GM23338 (cell line): ENCODE measurements at regions not wholly inside any gene's neighbourhood (a gene's known extent, or its start where the extent isn't known, plus 50 kb on each side); places are given as distances from the start of the nearest gene placed in this dataset.

Source experiments
- ATAC-seq: fragments of 200-7000 bp; cut with Tn5 transposase; 3 replicates; pipeline ENCODE4 v1.9.1; 2020
- DNase-seq: peaks from one replicate; pipeline ENCODE4 v3.0.0-alpha.2; 2015; ENCODE audit warnings: low spot score
- H2AFZ ChIP-seq: fragments of 200-600 bp; sonication (generic); 2 replicates; pipeline ENCODE4 v1.8.0; 2016; ENCODE audit warnings: antibody characterized with exemption, mild to moderate bottlenecking, moderate library complexity
- H3F3A ChIP-seq: fragments of 200-600 bp; sonication (generic); replicated peaks from 2 replicates; pipeline ENCODE4 v1.8.0; 2017; ENCODE audit warnings: antibody characterized with exemption, mixed run types, low read depth
- H3K27ac ChIP-seq: fragments of 200-600 bp; sonication (generic); 2 replicates; pipeline ENCODE4 v1.6.1; 2016; ENCODE audit warnings: low read depth
- H3K27me3 ChIP-seq: fragments of 200-600 bp; sonication (generic); 2 replicates; pipeline ENCODE4 v1.8.0; 2016; ENCODE audit warnings: mild to moderate bottlenecking, mixed run types, moderate library complexity; ENCODE audit not compliant: insufficient read depth
- H3K36me3 ChIP-seq: fragments of 200-600 bp; sonication (generic); 2 replicates; pipeline ENCODE4 v1.8.0; 2016; ENCODE audit warnings: mild to moderate bottlenecking; ENCODE audit not compliant: insufficient read depth
- H3K4me1 ChIP-seq: fragments of 200-600 bp; sonication (generic); 2 replicates; pipeline ENCODE4 v1.8.0; 2016; ENCODE audit warnings: mild to moderate bottlenecking, moderate library complexity; ENCODE audit not compliant: insufficient read depth
- H3K4me2 ChIP-seq: fragments of 200-600 bp; sonication (generic); 2 replicates; pipeline ENCODE4 v1.7.1; 2017; ENCODE audit warnings: mixed run types
- H3K4me3 ChIP-seq: fragments of 200-600 bp; sonication (generic); 2 replicates; pipeline ENCODE4 v1.6.1; 2016; ENCODE audit warnings: mixed run types
- H3K79me2 ChIP-seq: fragments of 200-600 bp; sonication (generic); replicated peaks from 2 replicates; pipeline ENCODE4 v1.8.0; 2017; ENCODE audit warnings: mild to moderate bottlenecking; ENCODE audit not compliant: insufficient read depth
- H3K9me2 ChIP-seq: fragments of 200-600 bp; sonication (generic); 2 replicates; pipeline ENCODE4 v1.8.0; 2017; ENCODE audit not compliant: insufficient read depth
- H4K20me1 ChIP-seq: fragments of 200-600 bp; sonication (generic); replicated peaks from 2 replicates; pipeline ENCODE4 v1.8.0; 2017; ENCODE audit warnings: mild to moderate bottlenecking; ENCODE audit not compliant: insufficient read depth
- H3K27ac Mint-ChIP-seq: 2 replicates; pipeline ENCODE4 v1.8.0; 2020; ENCODE audit warnings: inconsistent platforms, mild to moderate bottlenecking, moderate library complexity, mixed read lengths
- H3K27me3 Mint-ChIP-seq: 3 replicates; pipeline ENCODE4 v1.8.0; 2022; ENCODE audit warnings: low read depth, mild to moderate bottlenecking, moderate library complexity, mixed read lengths, inconsistent platforms; ENCODE audit not compliant: insufficient read depth, poor library complexity
- H3K36me3 Mint-ChIP-seq: 3 replicates; pipeline ENCODE4 v1.8.0; 2021; ENCODE audit warnings: low read depth, mild to moderate bottlenecking, inconsistent platforms, moderate library complexity, mixed read lengths
- H3K4me1 Mint-ChIP-seq: 3 replicates; pipeline ENCODE4 v1.8.0; 2020; ENCODE audit warnings: mild to moderate bottlenecking, inconsistent platforms, mixed read lengths
- H3K4me3 Mint-ChIP-seq: 3 replicates; pipeline ENCODE4 v1.8.0; 2021; ENCODE audit warnings: moderate library complexity, mild to moderate bottlenecking, inconsistent platforms, mixed read lengths
- H3K9me3 Mint-ChIP-seq: 3 replicates; pipeline ENCODE4 v1.8.0; 2020; ENCODE audit warnings: moderate library complexity, mild to moderate bottlenecking, inconsistent platforms, mixed read lengths
- CREB1 ChIP-seq: fragments of 250-450 bp; sonication (Bioruptor Pico); IDR thresholded peaks from 2 replicates; pipeline ENCODE4 v1.5.0; 2020; ENCODE audit warnings: low read depth, mild to moderate bottlenecking, moderate library complexity
- CTCF ChIP-seq, 2 experiments: fragments of 200-600 bp in 1 of 2; sonication (generic) in 1 of 2; conservative IDR thresholded peaks; 2 replicates each; pipeline versions ENCODE4 v1.5.1 to v1.6.1; 2016 to 2017; ENCODE audit warnings: antibody characterized with exemption in 2 of 2, low read depth in 2 of 2, mild to moderate bottlenecking in 2 of 2, moderate library complexity in 1 of 2
- ETS1 ChIP-seq: IDR thresholded peaks from 2 replicates; pipeline ENCODE4 v1.6.1; 2016; ENCODE audit warnings: antibody characterized with exemption
- EZH2 ChIP-seq: fragments of 200-600 bp; sonication (generic); IDR thresholded peaks from one replicate; pipeline ENCODE4 v1.8.0; 2017; ENCODE audit warnings: antibody characterized with exemption, mild to moderate bottlenecking, low read depth; ENCODE audit not compliant: unreplicated experiment
- EZH2phosphoT487 ChIP-seq: fragments of 200-600 bp; sonication (generic); IDR thresholded peaks from one replicate; pipeline ENCODE4 v1.8.1; 2018; ENCODE audit warnings: antibody characterized with exemption; ENCODE audit not compliant: unreplicated experiment
- NANOG ChIP-seq: IDR thresholded peaks from 2 replicates; pipeline ENCODE4 v1.6.1; 2016; ENCODE audit warnings: antibody characterized with exemption, borderline replicate concordance
- POLR2AphosphoS5 ChIP-seq: IDR thresholded peaks from 2 replicates; pipeline ENCODE4 v1.6.1; 2016; ENCODE audit warnings: antibody characterized with exemption, low read depth
- STAT1 ChIP-seq: IDR thresholded peaks from one replicate; pipeline ENCODE4 v1.6.1; 2016; ENCODE audit warnings: antibody characterized with exemption; ENCODE audit not compliant: unreplicated experiment
- ZNF114 ChIP-seq: fragments of 250-450 bp; sonication (Bioruptor Pico); IDR thresholded peaks from 2 replicates; pipeline ENCODE4 v1.5.0; 2020; ENCODE audit warnings: mild to moderate bottlenecking, moderate library complexity
- ZNF331 ChIP-seq: fragments of 250-450 bp; sonication (Bioruptor Pico); IDR thresholded peaks from 2 replicates; pipeline ENCODE4 v1.5.0; 2020; ENCODE audit warnings: low read depth, mild to moderate bottlenecking, moderate library complexity
- ZNF462 ChIP-seq: fragments of 250-450 bp; sonication (Bioruptor Pico); IDR thresholded peaks from 2 replicates; pipeline ENCODE4 v1.5.0; 2020; ENCODE audit warnings: mild to moderate bottlenecking, moderate library complexity

GRCh38 chr10:128526791-128527375 lies 400.7 kb upstream of the MKI67 start:
- Histone ChIP-seq H2AFZ (peak overlapping the region; percentile 83; the same call in 1 of the 2 replicates), H3K4me3 (no peak overlapping the region), H3K9me2 (peaks cover 3% of the 10 kb centered on the region), H3K36me3 (no peaks in the 10 kb centered on the region), H3K79me2 (no peaks in the 10 kb centered on the region), H3F3A (no peaks in the 10 kb centered on the region), H3K4me1 (peaks cover 30% of the 10 kb centered on the region), H3K4me2 (peak overlapping the region; percentile 37; the same call in 1 of the 2 replicates), H3K27me3 (no peaks in the 10 kb centered on the region), H4K20me1 (no peaks in the 10 kb centered on the region), H3K27ac (peak overlapping the region; percentile 64; the same call in 1 of the 2 replicates)
- no peak for DNase-seq
- Mint-ChIP-seq H3K9me3 (no peaks in the 10 kb centered on the region), H3K4me3 (no peak overlapping the region), H3K27ac (peak overlapping the region; percentile 21; the same call in 1 of the 2 replicates), H3K36me3 (no peaks in the 10 kb centered on the region), H3K27me3 (peaks cover 10% of the 10 kb centered on the region), H3K4me1 (peaks cover 39% of the 10 kb centered on the region)
- TF ChIP-seq NANOG = no peak
- peak; percentile 75 for ATAC-seq

- DNase-seq = no peak
- H3K4me3 Mint-ChIP-seq = no peak overlapping the region
- Histone ChIP-seq H3K79me2 (no peaks in the 10 kb centered on the region), H3K27ac (peak overlapping the region; percentile 64), H3K4me2 (peak overlapping the region; percentile 37), H2AFZ (peak overlapping the region; percentile 83), H3F3A (no peaks in the 10 kb centered on the region), H3K4me3 (no peak overlapping the region), H3K36me3 (no peaks in the 10 kb centered on the region), H3K4me1 (peaks cover 30% of the 10 kb centered on the region), H3K27me3 (no peaks in the 10 kb centered on the region), H4K20me1 (no peaks in the 10 kb centered on the region), H3K9me2 (peaks cover 4% of the 10 kb centered on the region)
- peaks cover 9% of the 10 kb centered on the region for H3K27me3 Mint-ChIP-seq
- no peaks in the 10 kb centered on the region for H3K9me3 Mint-ChIP-seq
- no peak overlapping the region; the same call in 1 of the 2 replicates for H3K27ac Mint-ChIP-seq
- H3K4me1 Mint-ChIP-seq = peaks cover 39% of the 10 kb centered on the region
- H3K36me3 Mint-ChIP-seq = no peaks in the 10 kb centered on the region
- peak; percentile 28; the same call in 1 of the 3 replicates for ATAC-seq
- no peak for TF ChIP-seq CREB1
- no peak for TF ChIP-seq ETS1
- TF ChIP-seq ZNF331 (CRISPR knock-in tag) = no peak
- no peak for TF ChIP-seq ZNF114 (CRISPR knock-in tag)
- TF ChIP-seq EZH2 = no peak
- no peak for TF ChIP-seq STAT1
- no peak for TF ChIP-seq CTCF (conservative IDR thresholded peaks at IDR 0.05; ENCODE audit: low read depth in 2 of 2)
- no peak for TF ChIP-seq POLR2AphosphoS5
- TF ChIP-seq ZNF462 (CRISPR knock-in tag) = no peak
- no peak for TF ChIP-seq NANOG
- TF ChIP-seq EZH2phosphoT487 = no peak
These were observed 401.5 kb upstream of the MKI67 start for GRCh38 chr10:128527711-128528110.
